Caco-2 (cell line): ENCODE measurements at regions not wholly inside any gene's neighbourhood (a gene's known extent, or its start where the extent isn't known, plus 50 kb on each side); places are given as distances from the start of the nearest gene placed in this dataset.

ENCODE experiments used
- BruUV-seq: library from RNA; stranded (reverse); fragments of 400-500 nt; replicated peaks from 2 replicates; lab custom pipeline; 2021; lab: Mats Ljungman, UMichigan
- CTCF ChIA-PET: fragments of 300-600 bp; sonication (Branson Sonifier 250); formaldehyde crosslinking; loops from one replicate; lab custom pipeline; 2022; ENCODE audit warnings: antibody characterized with exemption; lab: Charles Lee
- POLR2A ChIA-PET: fragments of 300-600 bp; sonication (Branson Sonifier 250); formaldehyde crosslinking; loops from one replicate; lab custom pipeline; 2022; ENCODE audit warnings: antibody characterized with exemption; lab: Charles Lee
- DNase-seq, 2 experiments: peaks; one replicate each; pipeline versions ENCODE4 v3.0.0 to v3.0.0-alpha.2; 2020 to 2022
- H3K27me3 ChIP-seq: replicated peaks from 2 replicates; pipeline ENCODE4 v1.6.0; 2011; ENCODE audit warnings: low read length; ENCODE audit not compliant: control insufficient read depth, insufficient read depth
- H3K36me3 ChIP-seq: 2 replicates; pipeline ENCODE4 v1.5.1; 2011; ENCODE audit warnings: low read length; ENCODE audit not compliant: control insufficient read depth, insufficient read depth
- H3K4me1 ChIP-seq: fragments of 250-450 bp; sonication (Bioruptor Pico); 2 replicates; pipeline ENCODE4 v1.5.1; 2020; ENCODE audit warnings: mild to moderate bottlenecking
- H3K4me3 ChIP-seq: 2 replicates; pipeline ENCODE4 v1.5.1; 2011; ENCODE audit warnings: low read depth, mild to moderate bottlenecking, control low read depth, low read length
- H3K9me3 ChIP-seq: fragments of 250-450 bp; sonication (Bioruptor Pico); 2 replicates; pipeline ENCODE4 v1.5.1; 2020; ENCODE audit warnings: mild to moderate bottlenecking, moderate library complexity
- H3K27ac Mint-ChIP-seq: one replicate; pipeline ENCODE4 v1.8.0; 2022; ENCODE audit warnings: mixed read lengths; ENCODE audit not compliant: unreplicated experiment
- H3K27me3 Mint-ChIP-seq: one replicate; pipeline ENCODE4 v1.8.0; 2022; ENCODE audit warnings: mixed read lengths; ENCODE audit not compliant: insufficient read depth, unreplicated experiment
- H3K36me3 Mint-ChIP-seq: one replicate; pipeline ENCODE4 v1.8.0; 2022; ENCODE audit warnings: mild to moderate bottlenecking, mixed read lengths; ENCODE audit not compliant: insufficient read depth, unreplicated experiment
- H3K4me1 Mint-ChIP-seq: one replicate; pipeline ENCODE4 v1.8.0; 2022; ENCODE audit warnings: low read depth, mixed read lengths; ENCODE audit not compliant: unreplicated experiment
- H3K4me3 Mint-ChIP-seq: one replicate; pipeline ENCODE4 v1.8.0; 2022; ENCODE audit warnings: mild to moderate bottlenecking, moderate library complexity, mixed read lengths; ENCODE audit not compliant: unreplicated experiment
- H3K9me3 Mint-ChIP-seq: one replicate; pipeline ENCODE4 v1.8.0; 2022; ENCODE audit warnings: mixed read lengths; ENCODE audit not compliant: unreplicated experiment
- intact Hi-C: fragments of 100-400 bp; cut with micrococcal nuclease; formaldehyde crosslinking; loops from one replicate; pipeline ENCODE4 v1.10.0; 2022; ENCODE audit not compliant: unreplicated experiment
- TF ChIP-seq, protein P1 (sequence below), 2 experiments: fragments of 200-600 bp in 1 of 2; IDR thresholded peaks; 1 replicate in 1 of 2; 2 replicates in 1 of 2; pipeline versions ENCODE4 v1.5.1 to v1.8.0; 2011 to 2022; ENCODE audit warnings: antibody characterized with exemption in 1 of 2, control low read depth in 1 of 2, inconsistent platforms in 1 of 2, low read depth in 1 of 2, low read length in 1 of 2, mild to moderate bottlenecking in 1 of 2, moderate library complexity in 1 of 2; ENCODE audit not compliant: insufficient read depth in 1 of 2, severe bottlenecking in 1 of 2, unreplicated experiment in 1 of 2

DNA sequence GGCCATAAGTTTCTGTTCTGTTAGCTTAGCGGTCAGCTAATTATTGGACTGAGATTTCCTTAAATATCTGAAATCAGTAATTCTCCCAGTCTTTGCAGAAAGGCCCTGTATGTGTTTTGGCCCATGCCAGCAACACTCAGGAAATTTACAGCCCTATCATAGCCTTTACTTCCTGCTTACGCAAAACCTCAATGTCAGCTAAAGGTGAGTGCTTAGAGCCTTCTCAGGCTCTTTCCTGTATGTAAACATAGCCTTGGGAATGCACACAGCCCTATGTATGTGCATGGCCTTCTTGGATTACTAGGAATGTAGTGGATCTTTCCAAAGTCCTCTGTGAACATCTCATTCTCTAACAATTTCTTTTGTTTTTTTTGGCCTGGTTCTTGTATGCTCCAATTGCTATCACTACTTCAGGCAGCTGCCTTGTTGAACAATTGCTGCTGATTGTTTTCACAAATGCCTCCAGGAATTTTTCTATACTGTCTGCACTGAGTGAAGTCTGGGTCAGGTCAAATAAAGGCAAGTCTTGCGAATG is 200.0 kb downstream of the PPP1R2C start:
- BruUV-seq: no TSS peak
- POLR2A ChIA-PET: no interaction called here
- H3K4me3 ChIP-seq: no peak overlapping the region

DNA sequence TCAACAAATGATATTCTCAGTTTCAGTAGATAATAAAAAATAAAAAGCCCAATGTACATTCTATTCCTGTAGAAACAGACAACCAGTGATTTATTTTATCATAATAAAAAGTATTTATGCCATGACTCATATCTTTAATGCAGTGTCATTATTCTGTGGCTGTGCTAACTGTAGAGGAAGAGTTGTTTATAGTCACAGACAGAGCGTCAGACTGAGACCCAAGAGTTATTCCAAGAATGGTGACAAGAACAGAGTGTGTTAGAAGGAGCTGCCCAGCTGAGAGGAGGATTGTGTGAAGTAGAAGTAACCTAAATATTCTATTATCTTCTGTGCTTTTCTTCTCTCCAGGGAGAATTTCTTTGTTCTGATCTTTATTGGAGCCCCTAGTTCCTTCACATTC is 210.7 kb downstream of the PPP1R2C start:
- no peak overlapping the region for H3K27ac Mint-ChIP-seq
- H3K27me3 Mint-ChIP-seq: no peaks in the 10 kb centered on the region
- no peaks in the 10 kb centered on the region for H3K36me3 Mint-ChIP-seq
- Histone ChIP-seq H3K36me3 (no peaks in the 10 kb centered on the region), H3K4me1 (no peaks in the 10 kb centered on the region), H3K4me3 (no peak overlapping the region), H3K9me3 (no peaks in the 10 kb centered on the region), H3K27me3 (no peaks in the 10 kb centered on the region)
- no TSS peak for BruUV-seq
- H3K4me3 Mint-ChIP-seq: no peak overlapping the region
- DNase-seq: no peak
- TF ChIP-seq, protein P1, sequence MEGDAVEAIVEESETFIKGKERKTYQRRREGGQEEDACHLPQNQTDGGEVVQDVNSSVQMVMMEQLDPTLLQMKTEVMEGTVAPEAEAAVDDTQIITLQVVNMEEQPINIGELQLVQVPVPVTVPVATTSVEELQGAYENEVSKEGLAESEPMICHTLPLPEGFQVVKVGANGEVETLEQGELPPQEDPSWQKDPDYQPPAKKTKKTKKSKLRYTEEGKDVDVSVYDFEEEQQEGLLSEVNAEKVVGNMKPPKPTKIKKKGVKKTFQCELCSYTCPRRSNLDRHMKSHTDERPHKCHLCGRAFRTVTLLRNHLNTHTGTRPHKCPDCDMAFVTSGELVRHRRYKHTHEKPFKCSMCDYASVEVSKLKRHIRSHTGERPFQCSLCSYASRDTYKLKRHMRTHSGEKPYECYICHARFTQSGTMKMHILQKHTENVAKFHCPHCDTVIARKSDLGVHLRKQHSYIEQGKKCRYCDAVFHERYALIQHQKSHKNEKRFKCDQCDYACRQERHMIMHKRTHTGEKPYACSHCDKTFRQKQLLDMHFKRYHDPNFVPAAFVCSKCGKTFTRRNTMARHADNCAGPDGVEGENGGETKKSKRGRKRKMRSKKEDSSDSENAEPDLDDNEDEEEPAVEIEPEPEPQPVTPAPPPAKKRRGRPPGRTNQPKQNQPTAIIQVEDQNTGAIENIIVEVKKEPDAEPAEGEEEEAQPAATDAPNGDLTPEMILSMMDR (IDR thresholded peaks at IDR 0.05; ENCODE audit: insufficient read depth in 1 of 2, low read depth in 1 of 2, low read length in 1 of 2, severe bottlenecking in 1 of 2, unreplicated experiment in 1 of 2): no peak
- intact Hi-C loops: no loop called here
- ChIA-PET CTCF (no interaction called here), POLR2A (no interaction called here)
- no peaks in the 10 kb centered on the region for H3K4me1 Mint-ChIP-seq
- no peaks in the 10 kb centered on the region for H3K9me3 Mint-ChIP-seq

More for the DNA sequence above, 200.0 kb downstream of the PPP1R2C start:
- no peaks in the 10 kb centered on the region for H3K9me3 Mint-ChIP-seq
- TF ChIP-seq, protein P1 (IDR thresholded peaks at IDR 0.05; ENCODE audit: insufficient read depth in 1 of 2, low read depth in 1 of 2, low read length in 1 of 2, severe bottlenecking in 1 of 2, unreplicated experiment in 1 of 2): no peak
- H3K4me3 Mint-ChIP-seq: no peak overlapping the region
- no peaks in the 10 kb centered on the region for H3K4me1 Mint-ChIP-seq
- H3K36me3 Mint-ChIP-seq: no peaks in the 10 kb centered on the region
- DNase-seq: peak; percentile 0 to 23
- H3K4me1 ChIP-seq: no peaks in the 10 kb centered on the region
- no peaks in the 10 kb centered on the region for H3K9me3 ChIP-seq
- no peaks in the 10 kb centered on the region for H3K27me3 ChIP-seq
- intact Hi-C loops: no loop called here
- no peak overlapping the region for H3K27ac Mint-ChIP-seq
- no peaks in the 10 kb centered on the region for H3K36me3 ChIP-seq
- no peaks in the 10 kb centered on the region for H3K27me3 Mint-ChIP-seq
- CTCF ChIA-PET: no interaction called here

DNA sequence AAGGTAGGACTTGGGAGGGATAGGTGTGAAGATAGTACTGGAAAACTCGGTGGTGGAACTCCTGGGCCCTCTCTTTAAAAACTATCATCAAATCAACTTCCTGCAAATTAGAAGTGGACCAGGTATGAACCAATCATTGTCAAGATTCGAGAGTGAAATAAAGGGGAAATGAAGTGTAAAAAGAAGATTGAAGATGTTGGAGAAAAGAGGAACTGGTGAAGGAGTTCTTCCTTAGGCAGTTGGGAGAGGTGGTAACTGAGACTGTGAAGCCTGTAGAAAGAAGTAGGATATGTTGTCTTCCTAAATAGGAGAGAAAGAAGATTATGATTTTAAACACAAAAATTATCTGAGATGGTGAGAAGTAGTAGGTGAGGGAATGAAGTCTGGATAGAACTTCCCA is 212.2 kb downstream of the PPP1R2C start:
- Mint-ChIP-seq H3K4me3 (no peak overlapping the region), H3K9me3 (no peaks in the 10 kb centered on the region), H3K4me1 (no peaks in the 10 kb centered on the region), H3K27me3 (no peaks in the 10 kb centered on the region), H3K27ac (no peak overlapping the region), H3K36me3 (no peaks in the 10 kb centered on the region)
- no peak for DNase-seq
- no peaks in the 10 kb centered on the region for H3K4me1 ChIP-seq
- intact Hi-C loops: no loop called here
- no peaks in the 10 kb centered on the region for H3K36me3 ChIP-seq
- H3K27me3 ChIP-seq: no peaks in the 10 kb centered on the region
- TF ChIP-seq, protein P1 (IDR thresholded peaks at IDR 0.05; ENCODE audit: insufficient read depth in 1 of 2, low read depth in 1 of 2, low read length in 1 of 2, severe bottlenecking in 1 of 2, unreplicated experiment in 1 of 2): no peak
- no peak overlapping the region for H3K4me3 ChIP-seq
- CTCF ChIA-PET: no interaction called here
- H3K9me3 ChIP-seq: no peaks in the 10 kb centered on the region
- POLR2A ChIA-PET: no interaction called here
- no TSS peak for BruUV-seq
